ENCODE measurements at regions not wholly inside any gene's neighbourhood (a gene's known extent, or its start where the extent isn't known, plus 50 kb on each side); places are given as distances from the start of the nearest gene placed in this dataset.

DNA sequence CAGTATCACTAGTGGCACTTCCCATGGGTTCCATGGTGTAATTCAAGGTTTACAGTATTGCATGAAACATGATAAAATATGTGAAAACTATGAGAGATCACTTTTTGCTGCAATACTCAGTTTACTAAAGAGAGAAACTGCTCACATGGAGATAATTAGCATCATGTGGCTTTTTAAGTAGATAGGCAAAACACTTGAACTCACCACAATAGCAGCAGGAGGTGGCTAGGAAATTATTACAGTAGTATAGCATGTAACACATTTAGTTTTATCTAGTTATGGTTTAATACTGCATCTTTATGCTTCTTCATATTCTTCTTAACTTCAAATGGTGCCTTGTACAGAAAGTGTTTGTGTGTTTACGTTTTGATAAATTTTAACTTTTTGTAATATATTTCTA lies 698.5 kb upstream of the BRINP3 start:
- no peak for ATAC-seq
- Mint-ChIP-seq H3K4me3 (no peak overlapping the region), H3K27me3 (ENCODE audit: low read depth in 2 of 2) (no peaks in the 10 kb centered on the region), H3K4me1 (no peaks in the 10 kb centered on the region), H3K36me3 (no peaks in the 10 kb centered on the region), H3K9me3 (peaks cover 10 to 14% of the 10 kb centered on the region in 2 donors), H3K27ac (no peak overlapping the region)
- no peaks in the 10 kb centered on the region for H3K27me3 ChIP-seq (ENCODE audit: control insufficient read depth, insufficient read depth, low read length)
- H3K27ac ChIP-seq (ENCODE audit: low read length) = no peak overlapping the region
- no peak for DNase-seq
- no peaks in the 10 kb centered on the region for H3K4me1 ChIP-seq (ENCODE audit: control insufficient read depth, insufficient read depth, low read length)
- WGBS (ENCODE audit: insufficient coverage) = no CpG with 5 or more reads among the region's 1 CpG
- TF ChIP-seq, protein P1, sequence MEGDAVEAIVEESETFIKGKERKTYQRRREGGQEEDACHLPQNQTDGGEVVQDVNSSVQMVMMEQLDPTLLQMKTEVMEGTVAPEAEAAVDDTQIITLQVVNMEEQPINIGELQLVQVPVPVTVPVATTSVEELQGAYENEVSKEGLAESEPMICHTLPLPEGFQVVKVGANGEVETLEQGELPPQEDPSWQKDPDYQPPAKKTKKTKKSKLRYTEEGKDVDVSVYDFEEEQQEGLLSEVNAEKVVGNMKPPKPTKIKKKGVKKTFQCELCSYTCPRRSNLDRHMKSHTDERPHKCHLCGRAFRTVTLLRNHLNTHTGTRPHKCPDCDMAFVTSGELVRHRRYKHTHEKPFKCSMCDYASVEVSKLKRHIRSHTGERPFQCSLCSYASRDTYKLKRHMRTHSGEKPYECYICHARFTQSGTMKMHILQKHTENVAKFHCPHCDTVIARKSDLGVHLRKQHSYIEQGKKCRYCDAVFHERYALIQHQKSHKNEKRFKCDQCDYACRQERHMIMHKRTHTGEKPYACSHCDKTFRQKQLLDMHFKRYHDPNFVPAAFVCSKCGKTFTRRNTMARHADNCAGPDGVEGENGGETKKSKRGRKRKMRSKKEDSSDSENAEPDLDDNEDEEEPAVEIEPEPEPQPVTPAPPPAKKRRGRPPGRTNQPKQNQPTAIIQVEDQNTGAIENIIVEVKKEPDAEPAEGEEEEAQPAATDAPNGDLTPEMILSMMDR (IDR thresholded peaks at IDR 0.05) = no peak
- H3K9me3 ChIP-seq (ENCODE audit: control insufficient read depth, insufficient read depth, low read length) = no peaks in the 10 kb centered on the region
- H3K4me3 ChIP-seq (ENCODE audit: low read length) = no peak overlapping the region
- no peaks in the 10 kb centered on the region for H3K36me3 ChIP-seq (ENCODE audit: control insufficient read depth, insufficient read depth, low read length)
- intact Hi-C loops (cut with micrococcal nuclease) = no loop called here

DNA sequence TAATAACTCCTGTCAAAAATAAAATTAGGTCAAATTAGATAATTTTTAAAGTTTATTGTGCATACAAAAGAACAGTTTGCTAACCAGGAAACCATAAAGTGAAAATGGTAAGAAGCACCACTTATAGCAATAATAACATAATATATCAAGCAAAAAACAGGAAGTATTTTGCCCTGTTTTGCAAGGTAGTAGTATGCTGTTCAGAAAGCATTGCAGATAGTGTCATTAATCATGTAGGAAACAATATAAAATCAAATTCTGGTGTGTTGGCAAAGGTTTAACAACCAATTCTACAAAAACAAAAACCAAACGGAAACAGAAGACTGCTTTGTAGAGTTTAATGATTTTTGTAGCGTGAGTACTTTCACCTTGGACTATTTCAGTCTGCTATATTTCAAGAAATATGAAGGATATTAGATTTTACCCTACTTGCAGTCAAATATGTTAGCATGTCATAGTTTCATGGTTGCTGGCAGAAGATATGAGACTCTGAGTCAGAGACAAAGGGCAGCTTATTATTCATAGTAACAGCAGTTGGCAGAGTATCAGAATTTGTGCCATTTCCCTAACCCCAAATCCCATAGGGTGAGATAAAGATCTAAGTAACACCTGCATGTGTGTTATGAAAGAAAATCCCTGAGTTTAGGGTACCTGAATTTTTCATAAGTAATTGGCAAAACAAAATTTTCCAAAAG lies 729.0 kb upstream of the BRINP3 start:
- no peak overlapping the region for H3K27ac ChIP-seq (ENCODE audit: low read length)
- no CpG with 5 or more reads among the region's 2 CpGs for WGBS (ENCODE audit: insufficient coverage)
- no peak overlapping the region for H3K27ac Mint-ChIP-seq
- TF ChIP-seq, protein P1 (IDR thresholded peaks at IDR 0.05) = no peak
- no peak overlapping the region for H3K4me3 ChIP-seq (ENCODE audit: low read length)
- no peaks in the 10 kb centered on the region for H3K27me3 ChIP-seq (ENCODE audit: control insufficient read depth, insufficient read depth, low read length)
- ATAC-seq (no peak), DNase-seq (no peak)
- no peaks in the 10 kb centered on the region for H3K36me3 ChIP-seq (ENCODE audit: control insufficient read depth, insufficient read depth, low read length)
- H3K4me3 Mint-ChIP-seq = no peak overlapping the region
- H3K27me3 Mint-ChIP-seq (ENCODE audit: low read depth in 2 of 2) = no peaks in the 10 kb centered on the region
- no peaks in the 10 kb centered on the region for H3K4me1 ChIP-seq (ENCODE audit: control insufficient read depth, insufficient read depth, low read length)
- peaks cover 7 to 18% of the 10 kb centered on the region in 2 donors for H3K9me3 Mint-ChIP-seq
- no peaks in the 10 kb centered on the region for H3K9me3 ChIP-seq (ENCODE audit: control insufficient read depth, insufficient read depth, low read length)
- H3K4me1 Mint-ChIP-seq = no peaks in the 10 kb centered on the region
- intact Hi-C loops (cut with micrococcal nuclease) = no loop called here
- peaks cover 6% of the 10 kb centered on the region for H3K36me3 Mint-ChIP-seq

- TF ChIP-seq, protein P1 (IDR thresholded peaks at IDR 0.05) = no peak
- no peaks in the 10 kb centered on the region for H3K4me1 Mint-ChIP-seq
- H3K4me3 Mint-ChIP-seq = no peak overlapping the region
- DNase-seq (no peak), ATAC-seq (no peak)
- peaks cover 13 to 28% of the 10 kb centered on the region in 2 donors for H3K9me3 Mint-ChIP-seq
- H3K27ac Mint-ChIP-seq = no peak overlapping the region
- Histone ChIP-seq H3K27me3 (ENCODE audit: control insufficient read depth, insufficient read depth, low read length) (no peaks in the 10 kb centered on the region), H3K4me1 (ENCODE audit: control insufficient read depth, insufficient read depth, low read length) (no peaks in the 10 kb centered on the region), H3K27ac (ENCODE audit: low read length) (no peak overlapping the region), H3K4me3 (ENCODE audit: low read length) (no peak overlapping the region), H3K9me3 (ENCODE audit: control insufficient read depth, insufficient read depth, low read length) (peaks cover 9% of the 10 kb centered on the region), H3K36me3 (ENCODE audit: control insufficient read depth, insufficient read depth, low read length) (no peaks in the 10 kb centered on the region)
- intact Hi-C loops (cut with micrococcal nuclease) = no loop called here
- no peaks in the 10 kb centered on the region for H3K27me3 Mint-ChIP-seq (ENCODE audit: low read depth in 2 of 2)
- 68% methylated on average over 2 of the region's 5 CpGs for WGBS (ENCODE audit: insufficient coverage)
- no peaks in the 10 kb centered on the region for H3K36me3 Mint-ChIP-seq
Measured at GRCh38 chr1:191222206-191222605, 744.5 kb upstream of the BRINP3 start.

DNA sequence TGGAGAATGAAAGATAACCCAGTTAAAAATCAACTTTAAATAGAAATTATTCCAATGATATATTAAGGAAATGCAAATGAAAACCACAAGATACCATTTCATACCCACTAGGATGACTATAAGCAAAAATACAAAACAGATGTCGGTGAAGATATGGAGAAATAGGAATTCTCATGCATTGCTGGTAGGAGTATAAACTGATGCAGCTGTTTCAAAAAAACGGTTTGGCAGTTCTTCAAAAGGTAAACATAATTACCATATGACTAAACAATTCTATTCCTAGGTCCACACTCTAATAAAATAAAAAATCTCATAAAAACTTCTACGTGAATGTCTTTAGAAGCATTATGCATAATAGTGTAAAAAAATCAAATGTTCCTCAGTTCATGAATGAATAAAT lies 763.3 kb upstream of the BRINP3 start:
- H3K27ac Mint-ChIP-seq = no peak overlapping the region
- 60% methylated on average over 1 of the region's 3 CpGs for WGBS (ENCODE audit: insufficient coverage)
- Histone ChIP-seq H3K27me3 (ENCODE audit: control insufficient read depth, insufficient read depth, low read length) (no peaks in the 10 kb centered on the region), H3K4me1 (ENCODE audit: control insufficient read depth, insufficient read depth, low read length) (no peaks in the 10 kb centered on the region), H3K36me3 (ENCODE audit: control insufficient read depth, insufficient read depth, low read length) (no peaks in the 10 kb centered on the region), H3K9me3 (ENCODE audit: control insufficient read depth, insufficient read depth, low read length) (peaks cover 9% of the 10 kb centered on the region), H3K4me3 (ENCODE audit: low read length) (no peak overlapping the region), H3K27ac (ENCODE audit: low read length) (no peak overlapping the region)
- H3K36me3 Mint-ChIP-seq = peaks cover 7% of the 10 kb centered on the region
- intact Hi-C loops (cut with micrococcal nuclease) = no loop called here
- DNase-seq = no peak
- TF ChIP-seq, protein P1 (IDR thresholded peaks at IDR 0.05) = no peak
- H3K4me3 Mint-ChIP-seq = no peak overlapping the region
- ATAC-seq = no peak
- H3K27me3 Mint-ChIP-seq (ENCODE audit: low read depth in 2 of 2) = no peaks in the 10 kb centered on the region
- H3K4me1 Mint-ChIP-seq = no peaks in the 10 kb centered on the region
- peaks cover 4 to 7% of the 10 kb centered on the region in 2 donors for H3K9me3 Mint-ChIP-seq

Measured in natural killer cell (primary cell).